NT2/D1 (cell line): ENCODE measurements at regions not wholly inside any gene's neighbourhood (a gene's known extent, or its start where the extent isn't known, plus 50 kb on each side); places are given as distances from the start of the nearest gene placed in this dataset.

Experiments
- SUZ12 ChIP-seq: IDR thresholded peaks from 2 replicates; pipeline ENCODE4 v1.6.1; 2011; ENCODE audit not compliant: insufficient read length, insufficient read depth; ENCODE audit errors: extremely low read depth
- YY1 ChIP-seq: IDR thresholded peaks from 2 replicates; pipeline ENCODE4 v1.6.1; 2011; ENCODE audit not compliant: insufficient read length, insufficient read depth
- ZNF274 ChIP-seq: IDR thresholded peaks from 2 replicates; pipeline ENCODE4 v1.6.1; 2011; ENCODE audit warnings: mild to moderate bottlenecking, low read depth, low read length

GRCh38 chr7:130999926-131000325, 265.9 kb upstream of the KLF14 start:
- TF ChIP-seq ZNF274 (no peak), SUZ12 (no peak), YY1 (no peak)
